ENCODE measurements at regions not wholly inside any gene's neighbourhood (a gene's known extent, or its start where the extent isn't known, plus 50 kb on each side); places are given as distances from the start of the nearest gene placed in this dataset.

DNA sequence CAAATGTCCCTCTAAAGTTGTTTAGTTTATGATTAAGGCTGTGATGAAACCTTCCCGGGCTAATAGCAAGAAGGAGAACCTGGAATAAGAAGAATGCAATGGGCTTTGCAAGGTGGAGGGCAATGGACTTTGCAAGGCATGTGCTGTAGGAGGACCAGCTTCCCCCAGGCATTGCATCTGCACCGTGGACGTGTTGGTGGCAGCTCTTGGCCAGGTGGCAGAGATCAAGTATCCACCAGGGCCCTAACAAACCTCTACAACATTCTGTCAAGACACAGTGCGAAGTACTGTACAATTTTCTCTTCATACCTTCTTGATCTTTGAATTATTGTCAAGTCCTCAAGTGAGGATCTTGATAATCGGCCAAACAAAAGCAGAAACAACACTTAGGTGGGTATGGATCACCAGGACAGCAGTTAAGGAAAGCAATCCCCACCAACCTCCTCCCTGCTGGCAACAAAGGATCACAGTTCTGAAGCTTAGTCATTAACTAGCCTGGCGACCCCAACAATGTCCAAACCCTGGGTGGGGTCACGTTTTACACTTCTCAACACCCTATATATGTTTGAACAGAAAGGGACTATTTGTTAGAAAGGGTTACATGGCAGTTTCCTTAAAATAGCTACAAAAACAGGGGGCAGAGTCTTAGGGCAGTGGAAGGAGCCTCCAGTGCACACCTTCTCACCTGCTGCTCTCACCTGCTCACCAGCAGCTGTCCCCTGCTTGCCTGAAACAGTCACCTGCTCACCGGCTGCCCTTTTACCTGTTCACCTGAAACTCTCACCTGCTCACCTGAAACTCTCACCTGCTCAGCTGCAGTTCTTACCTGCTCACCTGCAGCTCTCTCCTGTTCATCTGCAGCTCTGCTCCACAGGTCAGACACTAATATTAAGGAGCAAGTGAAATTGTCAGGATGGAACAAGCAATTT is 137.9 kb upstream of the LIPC start:
- TF ChIP-seq, protein P1, sequence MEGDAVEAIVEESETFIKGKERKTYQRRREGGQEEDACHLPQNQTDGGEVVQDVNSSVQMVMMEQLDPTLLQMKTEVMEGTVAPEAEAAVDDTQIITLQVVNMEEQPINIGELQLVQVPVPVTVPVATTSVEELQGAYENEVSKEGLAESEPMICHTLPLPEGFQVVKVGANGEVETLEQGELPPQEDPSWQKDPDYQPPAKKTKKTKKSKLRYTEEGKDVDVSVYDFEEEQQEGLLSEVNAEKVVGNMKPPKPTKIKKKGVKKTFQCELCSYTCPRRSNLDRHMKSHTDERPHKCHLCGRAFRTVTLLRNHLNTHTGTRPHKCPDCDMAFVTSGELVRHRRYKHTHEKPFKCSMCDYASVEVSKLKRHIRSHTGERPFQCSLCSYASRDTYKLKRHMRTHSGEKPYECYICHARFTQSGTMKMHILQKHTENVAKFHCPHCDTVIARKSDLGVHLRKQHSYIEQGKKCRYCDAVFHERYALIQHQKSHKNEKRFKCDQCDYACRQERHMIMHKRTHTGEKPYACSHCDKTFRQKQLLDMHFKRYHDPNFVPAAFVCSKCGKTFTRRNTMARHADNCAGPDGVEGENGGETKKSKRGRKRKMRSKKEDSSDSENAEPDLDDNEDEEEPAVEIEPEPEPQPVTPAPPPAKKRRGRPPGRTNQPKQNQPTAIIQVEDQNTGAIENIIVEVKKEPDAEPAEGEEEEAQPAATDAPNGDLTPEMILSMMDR (IDR thresholded peaks at IDR 0.05): no peak
- TF ChIP-seq POLR2A (IDR thresholded peaks at IDR 0.05): no peak

Measured in ovary (tissue), 3 donors.